Esophagus squamous epithelium (tissue), 4 donors: ENCODE measurements at regions not wholly inside any gene's neighbourhood (a gene's known extent, or its start where the extent isn't known, plus 50 kb on each side); places are given as distances from the start of the nearest gene placed in this dataset.

Source experiments
- POLR2A ChIP-seq, 4 donors: fragments of 450-650 bp; IDR thresholded peaks; one replicate each; pipeline ENCODE4 v1.6.1; 2017; ENCODE audit warnings: antibody characterized with exemption in 4 of 4, mild to moderate bottlenecking in 4 of 4, moderate library complexity in 3 of 4
- TF ChIP-seq, protein P1 (sequence below), 6 experiments: fragments of 450-650 bp in 4 of 6; fragments of 200-600 bp in 2 of 6; sonication (generic) in 2 of 6; IDR thresholded peaks; one replicate each; pipeline ENCODE4 v1.5.1; 2016 to 2019; ENCODE audit warnings: antibody characterized with exemption in 6 of 6, mild to moderate bottlenecking in 4 of 6, moderate library complexity in 4 of 6

DNA sequence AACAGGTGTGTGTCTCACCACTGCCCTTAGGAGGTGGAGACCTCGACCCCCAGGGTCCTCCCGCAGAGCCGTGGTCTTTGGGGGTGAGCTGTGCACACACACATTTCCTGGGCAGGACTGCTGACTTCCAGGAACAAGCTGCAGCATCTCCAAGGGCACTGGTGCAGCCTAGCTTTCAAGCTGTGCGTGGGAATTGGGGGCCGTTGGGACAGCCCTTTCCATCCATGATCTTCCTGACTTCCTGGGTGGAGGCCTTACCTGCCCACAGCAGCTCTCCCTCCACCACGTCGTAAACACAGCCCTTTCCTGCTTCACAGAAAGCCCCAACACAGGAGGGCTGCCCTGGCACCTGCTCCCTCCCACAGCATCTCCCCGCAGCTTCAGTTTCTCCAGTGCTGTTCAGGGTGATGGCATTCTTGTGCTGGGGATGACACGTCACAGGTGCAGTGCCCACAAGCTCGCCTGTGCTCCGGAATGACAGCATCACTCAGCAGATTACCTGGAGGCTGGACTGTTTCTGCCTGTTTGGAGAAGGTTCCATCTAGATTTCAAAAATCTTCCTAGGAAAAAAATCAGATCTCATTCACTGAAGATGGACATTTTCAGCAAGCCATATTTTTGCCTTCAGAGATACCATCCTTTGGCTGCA, 208.0 kb upstream of the PPP2R2D start:
- TF ChIP-seq, protein P1, sequence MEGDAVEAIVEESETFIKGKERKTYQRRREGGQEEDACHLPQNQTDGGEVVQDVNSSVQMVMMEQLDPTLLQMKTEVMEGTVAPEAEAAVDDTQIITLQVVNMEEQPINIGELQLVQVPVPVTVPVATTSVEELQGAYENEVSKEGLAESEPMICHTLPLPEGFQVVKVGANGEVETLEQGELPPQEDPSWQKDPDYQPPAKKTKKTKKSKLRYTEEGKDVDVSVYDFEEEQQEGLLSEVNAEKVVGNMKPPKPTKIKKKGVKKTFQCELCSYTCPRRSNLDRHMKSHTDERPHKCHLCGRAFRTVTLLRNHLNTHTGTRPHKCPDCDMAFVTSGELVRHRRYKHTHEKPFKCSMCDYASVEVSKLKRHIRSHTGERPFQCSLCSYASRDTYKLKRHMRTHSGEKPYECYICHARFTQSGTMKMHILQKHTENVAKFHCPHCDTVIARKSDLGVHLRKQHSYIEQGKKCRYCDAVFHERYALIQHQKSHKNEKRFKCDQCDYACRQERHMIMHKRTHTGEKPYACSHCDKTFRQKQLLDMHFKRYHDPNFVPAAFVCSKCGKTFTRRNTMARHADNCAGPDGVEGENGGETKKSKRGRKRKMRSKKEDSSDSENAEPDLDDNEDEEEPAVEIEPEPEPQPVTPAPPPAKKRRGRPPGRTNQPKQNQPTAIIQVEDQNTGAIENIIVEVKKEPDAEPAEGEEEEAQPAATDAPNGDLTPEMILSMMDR (IDR thresholded peaks at IDR 0.05): no peak
- no peak for TF ChIP-seq POLR2A (IDR thresholded peaks at IDR 0.05)
